CD14-positive monocyte (primary cell): ENCODE measurements at regions not wholly inside any gene's neighbourhood (a gene's known extent, or its start where the extent isn't known, plus 50 kb on each side); places are given as distances from the start of the nearest gene placed in this dataset.
A peak's percentile ranks its signal among the peaks of the same experiment; 100 is the strongest.

Experiments used
- DNase-seq, 3 donors: peaks; one replicate each; pipeline ENCODE4 v3.0.0-alpha.2; 2011 to 2022
- H2AFZ ChIP-seq: 2 replicates; pipeline ENCODE4 v1.6.0; 2012; ENCODE audit warnings: mild to moderate bottlenecking, low read depth, low read length, inconsistent platforms; ENCODE audit not compliant: insufficient read depth, poor library complexity, severe bottlenecking
- H3K27ac ChIP-seq, 2 donors: 1 replicate in 1 of 2; 2 replicates in 1 of 2; pipeline ENCODE4 v1.5.1; 2012 to 2013; ENCODE audit warnings: low read length in 2 of 2, control low read depth in 1 of 2, inconsistent platforms in 1 of 2, low read depth in 1 of 2, mild to moderate bottlenecking in 1 of 2
- H3K27me3 ChIP-seq, 2 donors: one replicate each; pipeline versions ENCODE4 v1.6.0 to v1.6.1; 2011 to 2013; ENCODE audit warnings: low read length in 2 of 2; ENCODE audit not compliant: control insufficient read depth in 2 of 2, insufficient read depth in 2 of 2
- H3K36me3 ChIP-seq, 2 donors: replicated peaks in 1 of 2; 1 replicate in 1 of 2; 2 replicates in 1 of 2; pipeline versions ENCODE4 v1.5.1 to v1.6.1; 2012 to 2013; ENCODE audit warnings: low read length in 2 of 2, control low read depth in 1 of 2, inconsistent platforms in 1 of 2, mild to moderate bottlenecking in 1 of 2; ENCODE audit not compliant: insufficient read depth in 2 of 2, control insufficient read depth in 1 of 2
- H3K4me1 ChIP-seq, 2 donors: 1 replicate in 1 of 2; 2 replicates in 1 of 2; pipeline versions ENCODE4 v1.5.1 to v1.6.1; 2012 to 2013; ENCODE audit warnings: low read length in 2 of 2, control low read depth in 1 of 2, inconsistent platforms in 1 of 2, mild to moderate bottlenecking in 1 of 2, moderate library complexity in 1 of 2; ENCODE audit not compliant: insufficient read depth in 2 of 2, control insufficient read depth in 1 of 2
- H3K4me2 ChIP-seq: replicated peaks from 2 replicates; pipeline ENCODE3; 2012; ENCODE audit warnings: low read length, moderate library complexity, mild to moderate bottlenecking; ENCODE audit not compliant: poor library complexity, severe bottlenecking; ENCODE audit errors: extremely low read depth
- H3K4me3 ChIP-seq, 3 experiments: fragments of 200-600 bp in 1 of 3; sonication (generic) in 1 of 3; replicated peaks in 1 of 3; 1 replicate in 2 of 3; 2 replicates in 1 of 3; pipeline ENCODE4 v1.5.1; 2011 to 2013; ENCODE audit warnings: low read length in 3 of 3, mild to moderate bottlenecking in 3 of 3, control low read depth in 2 of 3, low read depth in 2 of 3, inconsistent platforms in 1 of 3, moderate library complexity in 1 of 3
- H3K79me2 ChIP-seq: 2 replicates; pipeline ENCODE4 v1.6.0; 2012; ENCODE audit warnings: mild to moderate bottlenecking, control low read depth, inconsistent platforms, low read length, moderate library complexity; ENCODE audit not compliant: insufficient read depth
- H3K9ac ChIP-seq: 2 replicates; pipeline ENCODE4 v1.6.0; 2017; ENCODE audit warnings: low read length, mild to moderate bottlenecking; ENCODE audit not compliant: insufficient read depth, poor library complexity, severe bottlenecking
- H3K9me3 ChIP-seq, 2 donors: replicated peaks in 1 of 2; 1 replicate in 1 of 2; 2 replicates in 1 of 2; pipeline versions ENCODE4 v1.5.1 to v1.6.1; 2012 to 2013; ENCODE audit warnings: low read length in 2 of 2, control low read depth in 1 of 2; ENCODE audit not compliant: control insufficient read depth in 1 of 2, insufficient read depth in 1 of 2
- H4K20me1 ChIP-seq: 2 replicates; pipeline ENCODE4 v1.6.0; 2012; ENCODE audit warnings: mild to moderate bottlenecking, low read length, control low read depth, moderate library complexity; ENCODE audit not compliant: insufficient read depth
- H3K27ac Mint-ChIP-seq, 7 donors: one replicate each; pipeline ENCODE4 v1.8.0; 2020; ENCODE audit warnings: mild to moderate bottlenecking in 7 of 7, mixed read lengths in 7 of 7, moderate library complexity in 6 of 7, inconsistent platforms in 2 of 7
- H3K27me3 Mint-ChIP-seq, 3 donors: one replicate each; pipeline ENCODE4 v1.8.0; 2021 to 2022; ENCODE audit warnings: low read depth in 3 of 3, mild to moderate bottlenecking in 3 of 3, mixed read lengths in 3 of 3, moderate library complexity in 3 of 3, inconsistent platforms in 1 of 3
- H3K36me3 Mint-ChIP-seq, 2 donors: one replicate each; pipeline ENCODE4 v1.8.0; 2020; ENCODE audit warnings: mixed read lengths in 2 of 2, inconsistent platforms in 1 of 2, mild to moderate bottlenecking in 1 of 2
- H3K4me1 Mint-ChIP-seq: one replicate; pipeline ENCODE4 v1.8.0; 2020; ENCODE audit warnings: mild to moderate bottlenecking, mixed read lengths
- H3K4me3 Mint-ChIP-seq, 2 donors: one replicate each; pipeline ENCODE4 v1.8.0; 2020; ENCODE audit warnings: mild to moderate bottlenecking in 2 of 2, mixed read lengths in 2 of 2, moderate library complexity in 1 of 2
- H3K9me3 Mint-ChIP-seq, 7 donors: one replicate each; pipeline ENCODE4 v1.8.0; 2020 to 2022; ENCODE audit warnings: mixed read lengths in 7 of 7, mild to moderate bottlenecking in 6 of 7, moderate library complexity in 6 of 7, inconsistent platforms in 2 of 7
- WGBS: methylation state at CpG from one replicate; pipeline ENCODE4 v1.1.5; 2013; ENCODE audit warnings: missing lambda C conversion rate; ENCODE audit not compliant: insufficient coverage; 5-methylcytosine and 5-hydroxymethylcytosine counted together
- intact Hi-C, 2 donors: fragments of 100-400 bp; cut with micrococcal nuclease; formaldehyde crosslinking; loops; one replicate each; pipeline versions ENCODE4 v1.15.0 to v1.15.1; 2023
- TF ChIP-seq, protein P1 (sequence below): fragments of 200-600 bp; IDR thresholded peaks from one replicate; pipeline ENCODE4 v1.8.0; 2022; ENCODE audit warnings: antibody characterized with exemption, mild to moderate bottlenecking

- Mint-ChIP-seq H3K4me3 (no peak overlapping the region), H3K4me1 (peaks cover 9% of the 10 kb centered on the region), H3K27ac (no peak overlapping the region), H3K27me3 (peaks cover 0 to 4% (median 2%) of the 10 kb centered on the region in 3 donors), H3K36me3 (no peaks in the 10 kb centered on the region), H3K9me3 (no peaks in the 10 kb centered on the region)
- Histone ChIP-seq H3K27ac (no peak overlapping the region), H3K79me2 (no peaks in the 10 kb centered on the region), H3K4me1 (peaks cover 5% of the 10 kb centered on the region in 2 donors), H3K27me3 (no peaks in the 10 kb centered on the region), H3K9ac (no peak overlapping the region), H3K9me3 (no peaks in the 10 kb centered on the region), H3K4me3 (no peak overlapping the region), H2AFZ (no peak overlapping the region), H3K36me3 (no peaks in the 10 kb centered on the region), H3K4me2 (no peak overlapping the region), H4K20me1 (no peaks in the 10 kb centered on the region)
- TF ChIP-seq, protein P1, sequence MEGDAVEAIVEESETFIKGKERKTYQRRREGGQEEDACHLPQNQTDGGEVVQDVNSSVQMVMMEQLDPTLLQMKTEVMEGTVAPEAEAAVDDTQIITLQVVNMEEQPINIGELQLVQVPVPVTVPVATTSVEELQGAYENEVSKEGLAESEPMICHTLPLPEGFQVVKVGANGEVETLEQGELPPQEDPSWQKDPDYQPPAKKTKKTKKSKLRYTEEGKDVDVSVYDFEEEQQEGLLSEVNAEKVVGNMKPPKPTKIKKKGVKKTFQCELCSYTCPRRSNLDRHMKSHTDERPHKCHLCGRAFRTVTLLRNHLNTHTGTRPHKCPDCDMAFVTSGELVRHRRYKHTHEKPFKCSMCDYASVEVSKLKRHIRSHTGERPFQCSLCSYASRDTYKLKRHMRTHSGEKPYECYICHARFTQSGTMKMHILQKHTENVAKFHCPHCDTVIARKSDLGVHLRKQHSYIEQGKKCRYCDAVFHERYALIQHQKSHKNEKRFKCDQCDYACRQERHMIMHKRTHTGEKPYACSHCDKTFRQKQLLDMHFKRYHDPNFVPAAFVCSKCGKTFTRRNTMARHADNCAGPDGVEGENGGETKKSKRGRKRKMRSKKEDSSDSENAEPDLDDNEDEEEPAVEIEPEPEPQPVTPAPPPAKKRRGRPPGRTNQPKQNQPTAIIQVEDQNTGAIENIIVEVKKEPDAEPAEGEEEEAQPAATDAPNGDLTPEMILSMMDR = no peak
- DNase-seq = no peak
- WGBS = no CpG with 5 or more reads among the region's 1 CpG
- intact Hi-C loops = no loop called here
Observed at GRCh38 chr12:89993632-89994031, 285.0 kb upstream of the ATP2B1 start.

DNA sequence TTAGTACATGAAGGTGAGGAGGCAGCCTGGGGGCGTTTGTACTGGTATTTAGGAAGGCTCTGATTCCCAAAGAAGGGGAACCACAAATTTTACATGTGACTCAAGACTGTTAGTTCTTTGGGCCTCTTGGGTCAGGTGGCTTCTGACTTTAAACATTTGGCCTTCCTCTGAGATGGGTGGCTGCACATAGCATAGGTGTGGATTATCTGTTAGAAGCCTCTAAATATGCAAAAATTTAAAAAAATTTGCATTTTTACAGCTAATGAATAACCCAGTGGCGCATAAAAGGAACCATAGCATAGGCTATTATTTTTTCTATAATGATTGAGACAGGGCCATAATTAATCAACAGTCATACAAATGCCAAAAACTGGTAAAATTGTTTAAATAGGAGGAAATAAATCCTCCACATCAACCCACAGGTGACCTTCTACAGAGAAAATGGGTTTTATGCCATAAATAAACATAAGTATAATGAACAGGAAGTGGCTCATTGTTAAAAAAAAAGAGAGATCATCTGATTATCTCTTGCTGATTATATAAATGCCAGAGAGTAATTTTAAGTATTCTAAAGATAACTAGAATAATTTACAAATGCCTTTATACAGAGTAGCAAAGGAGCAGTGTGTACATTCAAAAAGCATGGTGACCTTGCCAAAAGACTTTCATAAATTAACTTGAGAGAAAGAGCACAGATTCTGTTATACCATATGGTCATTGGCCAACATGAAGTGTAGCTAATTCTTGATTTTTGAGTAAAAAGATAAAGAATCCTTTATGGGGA, 284.2 kb upstream of the ATP2B1 start:
- H3K79me2 ChIP-seq = no peaks in the 10 kb centered on the region
- Mint-ChIP-seq H3K27me3 (peaks cover 0 to 4% (median 2%) of the 10 kb centered on the region in 3 donors), H3K36me3 (no peaks in the 10 kb centered on the region), H3K4me3 (no peak overlapping the region), H3K27ac (peak overlapping the region in 4 of 7 donors; percentile 10 to 30 (median 20)), H3K9me3 (no peaks in the 10 kb centered on the region), H3K4me1 (peaks cover 9% of the 10 kb centered on the region)
- no peak overlapping the region for H3K9ac ChIP-seq
- no peaks in the 10 kb centered on the region for H4K20me1 ChIP-seq
- no peaks in the 10 kb centered on the region for H3K27me3 ChIP-seq
- H3K9me3 ChIP-seq = no peaks in the 10 kb centered on the region
- no peaks in the 10 kb centered on the region for H3K36me3 ChIP-seq
- peaks cover 5% of the 10 kb centered on the region in 2 donors for H3K4me1 ChIP-seq
- H3K4me3 ChIP-seq = no peak overlapping the region
- 31% methylated on average over 1 of the region's 2 CpGs for WGBS
- no peak overlapping the region for H2AFZ ChIP-seq
- no peak overlapping the region for H3K4me2 ChIP-seq
- no peak overlapping the region for H3K27ac ChIP-seq
- intact Hi-C loops = no loop called here
- TF ChIP-seq, protein P1 = no peak
- DNase-seq = no peak
